ENCODE measurements at regions not wholly inside any gene's neighbourhood (a gene's known extent, or its start where the extent isn't known, plus 50 kb on each side); places are given as distances from the start of the nearest gene placed in this dataset.

DNA sequence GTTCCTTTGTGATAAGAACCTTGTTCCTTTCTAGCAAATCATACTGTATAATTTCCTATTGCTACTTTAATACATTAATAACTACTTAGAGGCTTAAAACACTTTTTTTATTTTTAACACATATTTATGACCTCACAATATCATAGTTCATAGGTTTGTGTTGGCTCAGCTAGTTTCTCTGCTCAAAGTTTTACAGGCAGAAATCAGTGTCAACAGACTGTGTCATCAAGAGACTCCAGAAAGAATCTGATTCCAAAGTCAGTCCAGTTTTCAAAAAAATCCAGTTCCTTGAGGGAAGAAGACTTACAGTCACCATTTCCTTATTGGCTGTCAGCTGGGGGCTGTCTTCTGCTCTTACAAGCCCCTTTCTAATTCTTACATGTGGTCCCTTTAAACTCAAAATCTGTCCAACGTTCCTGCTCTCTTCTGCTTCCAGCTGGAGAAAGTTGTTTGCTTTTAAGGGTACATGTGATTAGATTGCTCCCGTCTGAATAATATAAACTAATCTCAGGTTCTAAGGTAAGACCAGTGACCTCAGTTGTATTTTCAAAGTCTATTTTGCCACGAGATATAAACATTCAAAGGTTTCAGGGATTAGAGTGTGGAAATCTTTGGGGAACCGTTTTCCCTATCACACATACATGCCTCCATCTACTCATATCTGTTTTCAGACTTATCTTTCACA lies 267.3 kb upstream of the SLITRK5 start:
- TF ChIP-seq, protein P1, sequence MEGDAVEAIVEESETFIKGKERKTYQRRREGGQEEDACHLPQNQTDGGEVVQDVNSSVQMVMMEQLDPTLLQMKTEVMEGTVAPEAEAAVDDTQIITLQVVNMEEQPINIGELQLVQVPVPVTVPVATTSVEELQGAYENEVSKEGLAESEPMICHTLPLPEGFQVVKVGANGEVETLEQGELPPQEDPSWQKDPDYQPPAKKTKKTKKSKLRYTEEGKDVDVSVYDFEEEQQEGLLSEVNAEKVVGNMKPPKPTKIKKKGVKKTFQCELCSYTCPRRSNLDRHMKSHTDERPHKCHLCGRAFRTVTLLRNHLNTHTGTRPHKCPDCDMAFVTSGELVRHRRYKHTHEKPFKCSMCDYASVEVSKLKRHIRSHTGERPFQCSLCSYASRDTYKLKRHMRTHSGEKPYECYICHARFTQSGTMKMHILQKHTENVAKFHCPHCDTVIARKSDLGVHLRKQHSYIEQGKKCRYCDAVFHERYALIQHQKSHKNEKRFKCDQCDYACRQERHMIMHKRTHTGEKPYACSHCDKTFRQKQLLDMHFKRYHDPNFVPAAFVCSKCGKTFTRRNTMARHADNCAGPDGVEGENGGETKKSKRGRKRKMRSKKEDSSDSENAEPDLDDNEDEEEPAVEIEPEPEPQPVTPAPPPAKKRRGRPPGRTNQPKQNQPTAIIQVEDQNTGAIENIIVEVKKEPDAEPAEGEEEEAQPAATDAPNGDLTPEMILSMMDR (IDR thresholded peaks at IDR 0.05) = no peak
- TF ChIP-seq POLR2A (IDR thresholded peaks at IDR 0.05) (no peak), POLR2AphosphoS5 (IDR thresholded peaks at IDR 0.05) (no peak)

Data from stomach (tissue), 4 donors.